KMS-11 (cell line): ENCODE measurements at regions not wholly inside any gene's neighbourhood (a gene's known extent, or its start where the extent isn't known, plus 50 kb on each side); places are given as distances from the start of the nearest gene placed in this dataset.

Experiments used
- H2AFZ ChIP-seq: fragments of 200-600 bp; sonication (generic); 2 replicates; pipeline ENCODE4 v1.6.1; 2016; ENCODE audit warnings: antibody characterized with exemption, mixed run types, low read depth
- H3K27ac ChIP-seq: fragments of 200-600 bp; sonication (generic); 2 replicates; pipeline ENCODE4 v1.6.1; 2016; ENCODE audit warnings: mild to moderate bottlenecking, mixed run types
- H3K27me3 ChIP-seq: fragments of 200-600 bp; sonication (generic); 2 replicates; pipeline ENCODE4 v1.6.1; 2017; ENCODE audit warnings: mild to moderate bottlenecking, low read depth, mixed run types, moderate library complexity; ENCODE audit not compliant: insufficient read depth
- H3K36me3 ChIP-seq: fragments of 200-600 bp; sonication (generic); 2 replicates; pipeline ENCODE4 v1.6.1; 2017; ENCODE audit warnings: mild to moderate bottlenecking, mixed run types; ENCODE audit not compliant: insufficient read depth
- H3K4me1 ChIP-seq: fragments of 200-600 bp; sonication (generic); 2 replicates; pipeline ENCODE4 v1.6.1; 2016; ENCODE audit warnings: mild to moderate bottlenecking, low read depth, mixed run types; ENCODE audit not compliant: poor library complexity, severe bottlenecking
- H3K4me2 ChIP-seq: fragments of 200-600 bp; sonication (generic); 2 replicates; pipeline ENCODE4 v1.7.0; 2016; ENCODE audit warnings: mild to moderate bottlenecking, mixed run types
- H3K4me3 ChIP-seq: fragments of 200-600 bp; sonication (generic); IDR thresholded peaks from 2 replicates; pipeline ENCODE4 v1.6.1; 2017; ENCODE audit warnings: low read depth, low read length, mixed read lengths; ENCODE audit not compliant: insufficient read depth
- H3K79me2 ChIP-seq: fragments of 200-600 bp; sonication (generic); 2 replicates; pipeline ENCODE4 v1.6.1; 2016; ENCODE audit warnings: low read depth, mixed run types; ENCODE audit not compliant: insufficient read depth
- H3K9ac ChIP-seq: fragments of 200-600 bp; sonication (generic); 2 replicates; pipeline ENCODE4 v1.6.1; 2016; ENCODE audit warnings: mild to moderate bottlenecking, mixed run types
- H4K20me1 ChIP-seq: fragments of 200-600 bp; sonication (generic); 2 replicates; pipeline ENCODE4 v1.6.1; 2016; ENCODE audit warnings: mild to moderate bottlenecking, mixed run types; ENCODE audit not compliant: insufficient read depth
- TF ChIP-seq, protein P1 (sequence below): fragments of 200-600 bp; sonication (generic); conservative IDR thresholded peaks from 2 replicates; pipeline ENCODE4 v1.6.1; 2017; ENCODE audit warnings: low read depth, mild to moderate bottlenecking, antibody characterized with exemption, low read length, moderate library complexity, mixed read lengths

DNA sequence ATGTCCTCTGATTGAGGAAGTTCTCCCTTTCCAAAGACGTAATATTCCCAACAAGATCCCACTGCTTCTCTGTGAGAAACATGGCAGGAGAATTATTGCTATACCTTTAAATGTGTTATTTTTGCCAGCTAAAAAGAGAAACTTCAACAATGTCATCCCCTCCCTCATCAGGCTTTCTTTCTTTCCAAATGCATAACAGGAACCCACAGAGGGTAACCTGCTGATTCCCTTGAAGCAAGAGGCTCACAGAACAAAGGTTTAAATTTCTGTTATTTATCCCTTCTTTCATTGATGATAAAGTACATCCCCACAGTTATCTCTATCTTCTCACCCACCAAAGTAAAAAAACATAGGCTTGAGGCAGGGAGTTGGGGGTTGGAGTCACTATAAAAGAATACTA lies 102.1 kb downstream of the SLC30A10 start:
- Histone ChIP-seq H2AFZ (no peak overlapping the region), H3K9ac (no peak overlapping the region), H4K20me1 (no peaks in the 10 kb centered on the region), H3K4me2 (no peak overlapping the region), H3K36me3 (no peaks in the 10 kb centered on the region), H3K27me3 (no peaks in the 10 kb centered on the region), H3K4me3 (no peak overlapping the region), H3K27ac (no peak overlapping the region), H3K4me1 (no peaks in the 10 kb centered on the region), H3K79me2 (no peaks in the 10 kb centered on the region)
- TF ChIP-seq, protein P1, sequence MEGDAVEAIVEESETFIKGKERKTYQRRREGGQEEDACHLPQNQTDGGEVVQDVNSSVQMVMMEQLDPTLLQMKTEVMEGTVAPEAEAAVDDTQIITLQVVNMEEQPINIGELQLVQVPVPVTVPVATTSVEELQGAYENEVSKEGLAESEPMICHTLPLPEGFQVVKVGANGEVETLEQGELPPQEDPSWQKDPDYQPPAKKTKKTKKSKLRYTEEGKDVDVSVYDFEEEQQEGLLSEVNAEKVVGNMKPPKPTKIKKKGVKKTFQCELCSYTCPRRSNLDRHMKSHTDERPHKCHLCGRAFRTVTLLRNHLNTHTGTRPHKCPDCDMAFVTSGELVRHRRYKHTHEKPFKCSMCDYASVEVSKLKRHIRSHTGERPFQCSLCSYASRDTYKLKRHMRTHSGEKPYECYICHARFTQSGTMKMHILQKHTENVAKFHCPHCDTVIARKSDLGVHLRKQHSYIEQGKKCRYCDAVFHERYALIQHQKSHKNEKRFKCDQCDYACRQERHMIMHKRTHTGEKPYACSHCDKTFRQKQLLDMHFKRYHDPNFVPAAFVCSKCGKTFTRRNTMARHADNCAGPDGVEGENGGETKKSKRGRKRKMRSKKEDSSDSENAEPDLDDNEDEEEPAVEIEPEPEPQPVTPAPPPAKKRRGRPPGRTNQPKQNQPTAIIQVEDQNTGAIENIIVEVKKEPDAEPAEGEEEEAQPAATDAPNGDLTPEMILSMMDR: no peak

DNA sequence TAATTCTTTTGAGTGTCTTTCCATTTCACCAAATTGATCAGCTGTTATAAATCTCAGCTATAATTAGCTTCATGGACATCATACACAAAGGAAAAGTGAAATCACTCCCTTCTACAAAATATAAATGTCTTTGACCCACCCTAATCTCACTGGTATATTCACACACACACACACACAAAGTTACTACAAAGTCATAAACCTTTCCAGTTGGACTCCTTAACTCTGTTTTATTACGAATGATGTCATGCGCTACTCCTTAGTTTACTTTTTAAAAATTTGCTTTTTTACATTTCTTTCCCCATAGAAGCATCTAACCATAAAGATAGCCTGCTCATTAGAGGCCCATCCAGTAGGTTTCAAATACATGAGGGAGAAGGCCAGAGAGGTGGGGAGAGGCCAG lies 103.0 kb downstream of the SLC30A10 start:
- H3K4me1 ChIP-seq: no peaks in the 10 kb centered on the region
- no peak overlapping the region for H2AFZ ChIP-seq
- H3K4me2 ChIP-seq: no peak overlapping the region
- no peaks in the 10 kb centered on the region for H3K79me2 ChIP-seq
- H3K4me3 ChIP-seq: no peak overlapping the region
- no peaks in the 10 kb centered on the region for H3K27me3 ChIP-seq
- H3K36me3 ChIP-seq: no peaks in the 10 kb centered on the region
- no peak overlapping the region for H3K9ac ChIP-seq
- H3K27ac ChIP-seq: no peak overlapping the region
- TF ChIP-seq, protein P1: no peak
- H4K20me1 ChIP-seq: no peaks in the 10 kb centered on the region

DNA sequence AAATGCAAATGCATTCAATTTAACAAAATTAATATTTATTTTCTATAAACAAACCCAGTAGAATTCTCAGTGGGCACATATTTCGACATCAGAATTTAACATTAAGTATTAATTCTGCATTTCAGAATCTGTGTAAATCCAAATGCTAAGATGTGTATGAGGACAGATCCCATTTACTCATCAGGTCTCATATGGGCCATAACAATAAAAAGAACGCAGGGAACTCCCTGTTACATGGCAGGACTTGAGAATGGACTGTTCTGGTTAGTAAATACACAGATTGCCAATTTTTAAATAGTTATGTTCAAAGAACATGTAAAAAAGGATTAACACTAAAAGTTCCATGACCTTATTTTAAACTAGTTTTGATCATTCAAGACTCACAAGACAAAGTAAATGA lies 104.0 kb downstream of the SLC30A10 start:
- TF ChIP-seq, protein P1: no peak
- no peak overlapping the region for H3K9ac ChIP-seq
- H3K27ac ChIP-seq: no peak overlapping the region
- H3K4me2 ChIP-seq: no peak overlapping the region
- no peaks in the 10 kb centered on the region for H3K4me1 ChIP-seq
- no peak overlapping the region for H3K4me3 ChIP-seq
- H2AFZ ChIP-seq: no peak overlapping the region
- no peaks in the 10 kb centered on the region for H3K79me2 ChIP-seq
- no peaks in the 10 kb centered on the region for H3K36me3 ChIP-seq
- H4K20me1 ChIP-seq: no peaks in the 10 kb centered on the region
- no peaks in the 10 kb centered on the region for H3K27me3 ChIP-seq

DNA sequence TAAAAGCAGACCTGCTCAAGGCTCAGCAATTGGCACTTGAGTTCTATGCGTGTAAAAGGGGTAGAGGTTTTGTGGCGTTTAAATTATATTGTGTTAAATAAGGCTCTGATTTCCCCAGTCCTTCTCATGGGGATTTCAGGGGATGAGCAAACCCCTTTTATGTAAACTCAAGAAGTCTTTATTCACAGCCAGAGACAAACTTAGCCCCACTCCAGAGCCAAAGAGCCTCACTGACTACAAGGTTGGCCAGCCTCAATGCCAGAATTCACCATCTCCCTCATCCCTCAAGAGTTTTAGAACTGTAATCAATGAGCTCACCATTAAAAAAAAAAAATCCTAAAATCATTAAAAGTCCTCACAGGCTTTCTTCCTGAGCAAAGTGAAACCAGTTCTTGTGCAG lies 107.8 kb downstream of the SLC30A10 start:
- Histone ChIP-seq H3K4me3 (no peak overlapping the region), H3K27ac (no peak overlapping the region), H3K4me1 (no peaks in the 10 kb centered on the region), H2AFZ (no peak overlapping the region), H4K20me1 (no peaks in the 10 kb centered on the region), H3K27me3 (no peaks in the 10 kb centered on the region), H3K4me2 (no peak overlapping the region), H3K9ac (no peak overlapping the region), H3K36me3 (no peaks in the 10 kb centered on the region), H3K79me2 (no peaks in the 10 kb centered on the region)
- TF ChIP-seq, protein P1: no peak

DNA sequence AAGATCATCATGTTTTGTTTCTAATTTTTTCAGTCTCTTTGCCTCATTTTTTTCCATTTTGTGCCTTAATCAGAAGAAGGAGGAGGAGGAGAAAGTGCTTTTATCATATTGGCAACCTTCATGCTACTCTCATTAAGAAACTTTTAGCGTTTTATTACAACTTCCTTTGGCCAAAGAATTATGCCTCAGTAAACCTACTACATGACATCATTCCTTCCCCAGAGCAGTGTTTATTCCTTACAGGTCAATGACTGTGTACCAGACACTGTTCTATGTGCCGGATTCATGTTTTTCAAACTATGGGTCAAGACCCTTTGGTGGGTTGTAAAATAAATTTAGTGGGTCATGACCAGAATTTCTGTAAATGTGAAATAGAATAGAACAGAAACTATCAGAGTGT lies 110.4 kb downstream of the SLC30A10 start:
- no peaks in the 10 kb centered on the region for H4K20me1 ChIP-seq
- H3K79me2 ChIP-seq: no peaks in the 10 kb centered on the region
- H3K9ac ChIP-seq: no peak overlapping the region
- H3K4me3 ChIP-seq: no peak overlapping the region
- TF ChIP-seq, protein P1: no peak
- H2AFZ ChIP-seq: no peak overlapping the region
- H3K4me1 ChIP-seq: no peaks in the 10 kb centered on the region
- H3K36me3 ChIP-seq: no peaks in the 10 kb centered on the region
- H3K4me2 ChIP-seq: no peak overlapping the region
- H3K27me3 ChIP-seq: no peaks in the 10 kb centered on the region
- no peak overlapping the region for H3K27ac ChIP-seq
